ENCODE measurements at regions not wholly inside any gene's neighbourhood (a gene's known extent, or its start where the extent isn't known, plus 50 kb on each side); places are given as distances from the start of the nearest gene placed in this dataset.

DNA sequence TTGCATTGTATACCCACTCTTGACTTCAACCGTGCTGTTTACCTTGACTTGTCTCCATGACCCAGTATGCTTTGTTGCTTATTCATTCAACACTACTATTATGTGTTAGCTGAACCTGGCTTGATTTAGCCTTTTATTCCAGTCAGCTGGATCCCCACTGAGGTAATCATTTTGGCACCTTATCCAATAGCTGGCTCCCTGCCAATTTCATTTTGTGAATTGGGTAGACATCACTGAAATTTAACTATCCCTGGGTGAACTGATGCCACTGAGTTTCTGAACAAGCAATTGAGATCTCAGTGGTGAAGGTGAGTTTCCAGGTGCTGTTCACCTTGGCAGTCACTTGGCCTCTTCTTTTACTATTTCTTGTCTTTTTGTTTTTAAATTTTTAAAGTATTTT, 584.3 kb downstream of the ADCYAP1 start:
- DNase-seq (ENCODE audit: low spot score), result no peak
- in situ Hi-C loops (cut with MboI; ENCODE audit: low sequenced_read_pairs, unreplicated experiment), result no loop called here

GRCh38 chr18:1495387-1495786, 590.7 kb downstream of the ADCYAP1 start:
- in situ Hi-C loops (cut with MboI; ENCODE audit: low sequenced_read_pairs, unreplicated experiment), result no loop called here
- DNase-seq (ENCODE audit: low spot score), result no peak
- TF ChIP-seq, protein P1, sequence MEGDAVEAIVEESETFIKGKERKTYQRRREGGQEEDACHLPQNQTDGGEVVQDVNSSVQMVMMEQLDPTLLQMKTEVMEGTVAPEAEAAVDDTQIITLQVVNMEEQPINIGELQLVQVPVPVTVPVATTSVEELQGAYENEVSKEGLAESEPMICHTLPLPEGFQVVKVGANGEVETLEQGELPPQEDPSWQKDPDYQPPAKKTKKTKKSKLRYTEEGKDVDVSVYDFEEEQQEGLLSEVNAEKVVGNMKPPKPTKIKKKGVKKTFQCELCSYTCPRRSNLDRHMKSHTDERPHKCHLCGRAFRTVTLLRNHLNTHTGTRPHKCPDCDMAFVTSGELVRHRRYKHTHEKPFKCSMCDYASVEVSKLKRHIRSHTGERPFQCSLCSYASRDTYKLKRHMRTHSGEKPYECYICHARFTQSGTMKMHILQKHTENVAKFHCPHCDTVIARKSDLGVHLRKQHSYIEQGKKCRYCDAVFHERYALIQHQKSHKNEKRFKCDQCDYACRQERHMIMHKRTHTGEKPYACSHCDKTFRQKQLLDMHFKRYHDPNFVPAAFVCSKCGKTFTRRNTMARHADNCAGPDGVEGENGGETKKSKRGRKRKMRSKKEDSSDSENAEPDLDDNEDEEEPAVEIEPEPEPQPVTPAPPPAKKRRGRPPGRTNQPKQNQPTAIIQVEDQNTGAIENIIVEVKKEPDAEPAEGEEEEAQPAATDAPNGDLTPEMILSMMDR (IDR thresholded peaks at IDR 0.05; ENCODE audit: borderline replicate concordance, control extremely low read depth, extremely low read depth, insufficient read depth, missing control alignments), result no peak

More for the DNA sequence above, 584.3 kb downstream of the ADCYAP1 start:
- TF ChIP-seq, protein P1 (IDR thresholded peaks at IDR 0.05; ENCODE audit: borderline replicate concordance, control extremely low read depth, extremely low read depth, insufficient read depth, missing control alignments), result no peak

DNA sequence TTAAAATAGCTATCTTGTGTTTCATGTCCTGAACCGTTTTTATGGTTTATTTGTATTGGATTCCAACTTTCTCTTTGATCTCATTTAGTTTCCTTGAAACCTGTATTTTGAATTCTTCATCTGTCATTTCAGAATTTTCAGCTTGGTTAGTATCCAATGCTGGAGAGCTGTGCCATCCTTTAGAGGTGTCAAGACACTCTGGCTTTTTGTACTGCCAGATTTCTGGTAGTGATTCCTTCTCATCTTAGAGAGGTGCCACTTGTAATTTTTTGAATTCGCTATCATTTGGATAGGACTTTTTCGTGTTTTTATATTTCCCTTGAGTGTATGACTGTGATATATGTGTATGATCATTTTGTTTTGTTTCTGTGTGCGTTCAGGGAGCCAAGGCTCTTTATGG, 591.4 kb downstream of the ADCYAP1 start:
- in situ Hi-C loops (cut with MboI; ENCODE audit: low sequenced_read_pairs, unreplicated experiment), result no loop called here
- TF ChIP-seq, protein P1 (IDR thresholded peaks at IDR 0.05; ENCODE audit: borderline replicate concordance, control extremely low read depth, extremely low read depth, insufficient read depth, missing control alignments), result no peak
- no peak for DNase-seq (ENCODE audit: low spot score)

DNA sequence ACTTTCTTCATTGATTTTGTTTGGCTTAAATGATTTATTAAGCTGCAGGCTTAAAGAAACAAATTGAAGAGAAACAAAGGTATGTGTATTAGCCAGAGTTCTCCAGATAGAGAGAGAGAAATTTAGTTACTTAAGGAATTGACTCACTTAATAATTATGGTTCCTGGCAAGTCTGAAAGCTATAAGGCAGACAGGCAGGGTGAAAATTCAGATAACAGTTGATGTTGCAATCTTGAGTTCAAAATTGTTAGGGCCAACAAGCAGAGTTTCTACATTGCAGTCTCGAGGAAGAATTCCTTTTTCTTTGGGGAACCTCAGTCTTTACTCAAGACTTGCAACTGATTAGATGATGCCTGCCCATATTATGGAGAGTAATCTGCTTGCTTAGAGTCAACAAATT, 593.5 kb downstream of the ADCYAP1 start:
- DNase-seq (ENCODE audit: low spot score), result no peak
- TF ChIP-seq, protein P1 (IDR thresholded peaks at IDR 0.05; ENCODE audit: borderline replicate concordance, control extremely low read depth, extremely low read depth, insufficient read depth, missing control alignments), result no peak
- in situ Hi-C loops (cut with MboI; ENCODE audit: low sequenced_read_pairs, unreplicated experiment), result no loop called here

GRCh38 chr18:1499265-1499664, 594.6 kb downstream of the ADCYAP1 start:
- TF ChIP-seq, protein P1 (IDR thresholded peaks at IDR 0.05; ENCODE audit: borderline replicate concordance, control extremely low read depth, extremely low read depth, insufficient read depth, missing control alignments), result no peak
- in situ Hi-C loops (cut with MboI; ENCODE audit: low sequenced_read_pairs, unreplicated experiment), result no loop called here
- DNase-seq (ENCODE audit: low spot score), result no peak

GRCh38 chr18:1503847-1504246, 599.2 kb downstream of the ADCYAP1 start:
- no peak for DNase-seq (ENCODE audit: low spot score)
- in situ Hi-C loops (cut with MboI; ENCODE audit: low sequenced_read_pairs, unreplicated experiment), result no loop called here
- TF ChIP-seq, protein P1 (IDR thresholded peaks at IDR 0.05; ENCODE audit: borderline replicate concordance, control extremely low read depth, extremely low read depth, insufficient read depth, missing control alignments), result no peak

DNA sequence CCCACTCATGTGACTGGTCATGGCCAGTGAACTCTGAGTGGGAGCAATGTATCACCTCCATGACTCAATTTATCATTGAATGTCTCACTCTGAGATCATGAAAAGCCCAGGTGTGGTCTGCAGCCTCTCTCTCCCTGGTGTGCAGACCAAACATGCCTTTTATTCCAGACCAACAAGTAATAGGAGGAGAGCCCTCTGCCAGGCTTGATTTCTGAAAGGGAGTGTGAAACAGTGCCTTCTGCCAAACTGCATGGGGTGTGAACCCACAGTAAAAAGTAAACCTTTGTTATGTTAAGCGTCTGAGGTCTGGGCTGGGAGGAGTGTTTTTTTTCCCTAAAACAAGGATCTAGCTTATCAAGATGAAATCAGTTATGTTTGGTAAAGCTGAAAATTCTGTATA, 601.2 kb downstream of the ADCYAP1 start:
- no peak for DNase-seq (ENCODE audit: low spot score)
- TF ChIP-seq, protein P1 (IDR thresholded peaks at IDR 0.05; ENCODE audit: borderline replicate concordance, control extremely low read depth, extremely low read depth, insufficient read depth, missing control alignments), result no peak
- in situ Hi-C loops (cut with MboI; ENCODE audit: low sequenced_read_pairs, unreplicated experiment), result no loop called here
